HG03280 (cell line): ENCODE measurements at regions not wholly inside any gene's neighbourhood (a gene's known extent, or its start where the extent isn't known, plus 50 kb on each side); places are given as distances from the start of the nearest gene placed in this dataset.
A peak's percentile ranks its signal among the peaks of the same experiment; 100 is the strongest.

Source experiments
- ATAC-seq: cut with Tn5 transposase; IDR thresholded peaks from one replicate; pipeline ENCODE4 v1.9.1; 2021; ENCODE audit warnings: mild to moderate bottlenecking, moderate library complexity; ENCODE audit not compliant: unreplicated experiment

DNA sequence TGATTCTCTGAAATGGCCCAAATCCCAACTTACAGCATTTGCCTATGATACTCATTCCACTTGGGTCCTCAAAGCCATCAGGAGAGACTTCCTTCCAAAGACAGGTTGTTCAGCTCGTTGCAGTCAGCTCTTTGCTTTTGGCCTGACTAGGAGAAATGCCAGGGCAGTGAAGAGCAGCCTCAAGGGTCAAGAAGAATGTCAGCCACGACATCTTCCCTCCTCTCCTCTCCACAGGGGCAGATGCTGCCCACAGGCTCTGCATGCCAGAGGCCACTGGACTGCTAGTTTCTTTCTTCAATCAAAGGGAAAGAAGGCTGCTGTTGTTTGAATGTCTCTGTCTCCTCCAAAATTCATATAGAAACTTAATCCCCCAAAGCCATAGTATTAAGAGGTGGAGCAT, 201.7 kb upstream of the PFN2 start:
- no peak for ATAC-seq

DNA sequence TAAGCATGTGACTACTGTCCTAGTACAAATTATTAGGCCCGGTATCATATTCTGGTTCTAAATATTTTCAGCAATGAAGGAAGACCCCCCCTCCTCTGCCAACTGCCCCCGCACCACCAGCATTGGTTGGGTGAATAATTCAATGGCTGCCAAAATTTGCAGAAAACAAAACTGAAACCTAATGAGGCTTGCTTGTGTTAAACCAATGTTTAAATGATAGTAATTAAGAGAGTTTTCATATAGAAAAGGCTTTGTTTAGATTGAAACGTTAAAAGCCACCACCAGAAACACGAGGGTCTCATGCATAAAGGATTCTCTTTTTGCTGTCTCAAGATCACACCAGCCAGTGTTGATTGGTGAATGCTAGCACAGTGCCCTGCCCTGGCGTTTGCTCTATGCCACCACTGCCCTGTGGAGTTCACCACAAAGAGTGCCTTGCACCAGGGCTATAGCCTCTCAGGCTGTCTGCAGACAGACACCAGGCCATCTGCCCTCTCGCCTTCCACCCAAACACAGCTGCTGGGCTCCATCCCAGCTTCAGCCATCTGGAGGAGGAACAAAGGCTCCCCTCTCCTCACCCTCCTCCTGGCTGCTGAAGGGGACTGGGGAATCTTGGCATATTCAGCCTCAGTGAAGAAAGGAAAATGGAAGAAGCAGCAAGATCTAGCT, 200.3 kb upstream of the PFN2 start:
- ATAC-seq: no peak

DNA sequence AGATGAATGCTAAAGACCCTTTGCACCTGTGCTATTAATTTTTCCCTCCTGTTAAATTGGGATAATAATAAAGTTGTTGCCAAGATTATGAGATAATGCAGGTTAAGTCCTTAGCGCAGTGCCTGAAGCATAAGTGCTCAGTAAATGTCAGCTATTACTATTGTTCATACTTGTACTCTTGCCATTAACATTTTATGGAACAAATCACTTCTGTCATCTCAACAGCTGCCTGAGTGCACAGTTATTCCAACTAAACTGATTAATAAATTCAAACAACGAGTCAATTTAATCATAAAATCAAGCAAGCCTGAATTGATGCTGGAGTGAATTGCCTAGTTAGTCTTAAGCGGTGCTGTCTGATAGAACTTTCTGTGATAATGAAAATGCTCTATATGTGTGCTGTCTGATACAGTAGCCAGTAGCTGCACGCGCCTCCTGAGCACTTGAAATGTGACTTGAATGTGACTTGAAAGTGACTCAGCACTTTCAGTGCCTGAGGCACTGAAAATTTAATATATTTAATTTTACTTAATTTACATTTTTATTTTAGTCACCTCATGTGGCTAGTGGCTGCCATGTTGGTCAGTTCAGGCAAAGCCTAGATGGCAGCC, 198.7 kb upstream of the PFN2 start:
- no peak for ATAC-seq

DNA sequence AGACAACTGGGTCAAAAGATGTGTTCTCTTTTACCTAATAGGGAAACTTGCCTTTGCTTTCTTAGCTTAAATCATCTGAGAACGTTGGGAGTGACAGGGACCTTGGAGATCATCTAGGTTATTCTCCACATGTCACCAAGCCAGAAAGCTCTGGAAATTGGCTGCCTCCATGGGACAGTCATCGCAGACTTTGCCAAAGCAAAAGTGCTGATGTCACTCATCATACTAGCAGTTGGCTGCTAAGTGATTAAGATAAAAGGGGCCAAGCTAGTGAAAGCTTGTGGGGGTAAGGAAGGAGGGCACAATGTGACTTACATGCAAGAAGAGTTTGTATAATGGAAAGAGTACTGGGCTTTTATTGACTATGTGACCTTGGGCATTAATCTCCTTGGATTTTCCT, 198.0 kb upstream of the PFN2 start:
- no peak for ATAC-seq

DNA sequence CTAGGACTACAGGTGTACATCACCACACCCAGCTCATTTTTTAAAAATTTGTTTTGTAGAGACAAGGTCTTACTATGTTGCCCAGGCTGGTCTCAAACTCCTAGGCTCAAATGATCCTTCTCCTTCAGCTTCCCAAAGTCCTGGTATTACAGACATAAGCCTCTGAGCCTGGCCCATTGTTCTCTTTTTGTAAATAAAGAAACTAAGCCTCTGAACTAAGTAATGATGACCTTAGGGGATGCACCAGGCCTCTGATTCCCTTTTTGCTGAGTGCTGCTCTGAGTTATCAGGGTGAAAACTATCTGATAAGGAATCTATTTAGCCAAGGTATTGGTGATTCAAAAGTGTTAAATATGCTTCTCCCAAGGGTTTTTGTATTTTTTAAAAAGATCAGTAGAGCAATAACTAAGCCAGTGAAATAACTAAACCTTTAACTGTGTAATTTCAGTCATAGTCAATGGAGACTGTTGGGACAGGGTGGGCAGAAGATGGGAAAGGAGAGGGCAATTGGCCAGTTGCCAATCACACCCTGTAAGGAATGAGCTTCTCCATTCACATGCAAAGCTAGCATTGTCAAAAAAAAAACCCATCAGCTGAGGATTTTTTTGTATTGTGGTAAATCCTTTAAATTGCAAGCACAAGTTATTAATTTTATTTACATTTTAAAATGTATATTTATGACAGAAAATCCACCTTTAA, 194.8 kb upstream of the PFN2 start:
- no peak for ATAC-seq

DNA sequence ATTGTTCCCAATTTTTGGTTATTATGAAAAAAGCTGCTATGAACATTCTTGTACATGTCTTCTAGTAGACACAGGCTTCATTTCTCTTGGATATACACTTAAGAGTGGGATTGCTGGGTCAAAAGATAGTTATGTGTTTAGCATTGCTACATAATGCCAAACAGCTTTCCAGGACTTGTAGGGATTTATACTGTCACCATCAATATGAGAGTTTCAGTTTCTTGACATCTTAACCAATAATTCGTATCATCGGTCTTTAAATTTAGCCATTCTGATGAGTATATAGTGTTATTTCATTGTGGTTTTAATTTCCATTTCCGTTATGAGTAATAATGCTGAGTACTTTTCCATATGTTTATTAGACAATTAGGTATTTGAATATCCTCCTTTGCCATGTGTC, 190.3 kb upstream of the PFN2 start:
- no peak for ATAC-seq

DNA sequence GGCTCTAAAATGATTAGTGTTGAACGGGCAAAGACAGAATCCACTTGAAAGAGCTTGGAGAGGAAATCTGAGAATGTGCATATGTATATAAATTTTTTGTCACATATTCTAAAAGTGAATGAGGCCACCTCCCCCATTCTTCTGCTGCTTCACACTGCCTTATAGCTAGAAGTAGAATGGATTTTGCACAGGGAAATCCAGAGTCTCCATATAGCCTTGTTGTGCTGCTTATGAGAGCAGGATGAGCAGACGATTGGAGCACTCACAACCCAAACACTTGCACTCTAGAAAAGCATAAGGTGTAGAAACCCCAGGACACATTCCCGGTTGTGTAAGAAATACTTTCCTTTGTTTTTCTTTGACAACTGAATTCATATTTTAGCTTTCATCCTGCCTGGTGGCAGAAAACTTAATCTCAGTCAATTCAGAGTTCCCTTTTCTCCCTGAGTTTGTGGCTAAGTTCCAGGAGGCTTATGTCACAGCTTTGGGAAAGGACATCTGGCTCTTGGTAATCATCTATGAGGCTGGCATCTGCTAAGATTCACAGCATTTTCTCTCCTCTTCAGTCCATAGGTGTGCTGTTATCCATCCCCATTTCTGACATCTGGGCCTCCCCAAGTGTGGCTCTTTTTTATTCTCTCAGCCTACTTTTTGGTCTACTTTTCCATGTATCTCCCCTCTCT, 188.4 kb upstream of the PFN2 start:
- no peak for ATAC-seq

DNA sequence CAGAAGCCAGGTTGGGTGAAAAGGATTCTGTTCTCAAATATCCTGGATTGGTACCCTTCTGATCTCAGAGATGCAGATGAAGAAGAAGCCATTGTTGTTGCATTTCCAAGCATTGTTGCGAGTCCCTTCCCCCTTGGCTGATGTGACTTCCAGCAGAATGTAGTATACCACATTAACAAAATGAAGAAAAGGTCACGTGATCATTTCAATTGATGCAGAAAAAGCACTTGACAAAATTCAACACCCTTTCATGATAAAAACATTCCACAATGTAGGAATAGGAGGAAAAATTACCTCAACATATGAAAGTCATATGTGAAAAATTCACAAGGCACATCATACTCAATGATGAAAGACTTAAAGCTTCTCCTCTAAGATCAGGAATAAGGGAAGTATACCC, 181.9 kb upstream of the PFN2 start:
- no peak for ATAC-seq

DNA sequence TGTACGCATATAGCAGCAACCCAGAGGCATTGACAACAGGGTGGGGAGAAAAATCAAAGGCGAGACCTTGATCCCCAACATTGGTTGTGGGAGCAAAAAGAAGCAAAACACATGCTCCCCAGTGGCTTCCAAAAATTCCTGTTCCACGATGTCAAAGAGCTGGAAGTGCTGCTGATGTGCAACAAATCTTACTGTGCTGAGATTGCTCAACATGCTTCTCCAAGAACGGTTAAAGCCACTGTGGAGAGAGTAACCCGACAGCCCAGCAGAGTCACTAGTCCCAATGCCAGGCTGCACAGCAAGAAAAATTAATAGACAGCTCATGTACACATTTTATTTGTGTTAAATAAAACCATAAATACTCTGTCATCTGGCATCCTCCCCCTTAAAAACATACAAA, 179.9 kb upstream of the PFN2 start:
- no peak for ATAC-seq

DNA sequence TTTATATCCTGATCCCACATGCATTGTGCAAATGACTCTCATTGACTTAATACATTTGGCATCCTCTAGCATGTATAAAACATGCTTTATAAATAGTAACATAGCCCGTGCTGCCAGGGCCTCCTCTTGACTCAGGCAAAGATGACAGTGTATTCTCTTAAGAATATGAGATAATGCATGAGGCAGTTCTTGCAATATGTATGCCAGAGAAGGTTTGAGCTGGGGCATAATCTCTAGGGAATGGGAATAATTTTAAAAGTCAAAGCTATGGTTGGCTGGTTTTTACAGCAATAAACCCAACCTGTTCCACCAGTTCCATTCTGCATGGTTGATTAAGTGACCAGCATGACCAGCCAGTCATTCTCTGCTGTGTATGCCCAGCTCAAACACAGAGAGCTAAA, 179.0 kb upstream of the PFN2 start:
- ATAC-seq: no peak

DNA sequence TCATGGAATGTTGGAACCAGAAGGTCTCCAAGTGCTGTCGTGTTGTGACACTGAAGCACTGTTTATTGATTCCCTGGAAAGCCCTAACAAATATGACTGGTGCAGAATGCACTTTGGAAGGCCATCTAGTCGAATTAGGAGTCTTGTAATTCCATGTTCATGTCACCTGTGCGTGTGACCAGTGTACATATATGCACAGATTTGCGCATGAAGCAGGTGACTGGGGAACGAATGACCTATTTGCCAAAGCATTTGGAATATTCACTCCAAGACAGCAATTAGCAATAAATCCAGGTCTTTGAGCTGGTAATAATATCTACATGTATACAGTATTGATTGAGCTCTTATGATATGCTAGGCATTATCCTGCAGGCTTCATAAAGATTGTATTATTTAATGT, 177.5 kb upstream of the PFN2 start:
- no peak for ATAC-seq

DNA sequence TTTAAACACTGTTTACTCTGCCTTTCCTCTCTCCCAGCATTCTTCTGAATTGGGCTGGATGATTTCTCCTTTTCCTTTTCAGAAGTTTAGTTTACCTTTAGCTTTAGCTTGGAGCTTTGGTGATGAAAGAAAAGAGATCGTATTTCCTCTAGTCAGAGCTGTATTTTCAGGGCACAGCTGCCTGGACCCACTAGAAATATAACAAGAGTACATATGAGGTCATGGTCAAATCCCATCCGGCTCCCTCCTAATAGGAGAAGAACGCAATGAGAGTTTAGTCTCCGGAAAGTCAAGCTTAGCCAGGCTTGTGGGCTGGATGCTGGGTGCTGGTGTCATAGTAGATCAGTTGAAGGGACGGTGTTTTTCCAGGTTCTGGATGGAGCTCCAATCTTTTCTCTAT, 177.1 kb upstream of the PFN2 start:
- ATAC-seq: no peak

DNA sequence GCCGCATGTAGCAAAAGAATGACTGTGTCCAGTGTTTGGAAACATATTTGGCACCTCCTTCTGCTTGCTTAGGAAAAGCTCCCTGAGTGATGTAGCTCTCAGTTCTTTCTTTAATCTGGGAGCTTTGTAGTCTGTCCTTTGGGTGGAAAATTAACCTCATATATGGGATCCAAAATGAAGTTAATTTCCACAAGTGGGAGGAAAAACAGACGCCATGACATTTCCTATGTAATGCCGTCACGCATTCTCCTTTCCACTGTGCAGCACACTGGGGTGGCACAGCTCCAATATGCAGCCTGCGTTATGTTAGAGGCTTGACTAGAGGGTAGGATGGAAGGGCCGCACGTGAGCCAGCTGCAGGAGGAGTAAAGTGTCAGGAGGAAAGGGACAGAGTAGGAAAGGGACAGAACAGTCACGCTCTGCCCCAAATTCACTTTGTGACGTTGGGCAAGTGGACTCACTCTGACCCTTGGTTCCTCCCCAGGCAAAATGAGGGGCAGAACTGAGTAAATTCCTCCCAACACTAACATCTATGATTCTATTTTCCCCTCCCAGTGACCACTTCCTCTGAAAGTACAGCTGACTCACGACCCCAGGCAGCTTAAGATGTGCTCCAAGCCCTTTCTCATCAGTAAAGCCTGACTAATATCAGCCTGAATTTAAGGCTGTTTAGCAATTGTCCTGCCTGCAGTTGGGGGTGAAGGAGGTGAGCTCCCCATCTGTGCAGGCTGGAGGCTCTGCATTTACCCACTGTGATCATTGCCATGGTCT, 176.5 kb upstream of the PFN2 start:
- ATAC-seq: peak; percentile 59

DNA sequence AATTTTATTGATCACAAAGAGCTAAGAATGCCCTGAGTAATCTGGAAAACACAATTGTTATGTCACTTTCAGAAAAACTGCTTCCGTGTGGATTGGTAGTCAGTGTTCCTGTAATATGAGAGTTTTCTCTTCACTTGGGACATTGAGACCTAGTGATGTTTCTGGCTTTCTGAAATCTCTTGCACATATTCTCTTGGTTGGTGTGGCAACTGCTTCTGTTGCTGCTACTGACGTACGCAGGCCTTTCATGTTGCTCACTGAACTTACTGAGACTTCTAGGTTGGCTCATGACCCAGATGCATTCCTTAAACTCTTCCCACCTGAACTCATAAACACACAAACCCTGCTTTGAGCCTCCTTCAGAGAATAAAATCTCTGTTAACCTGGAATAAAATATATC, 175.0 kb upstream of the PFN2 start:
- ATAC-seq: no peak

DNA sequence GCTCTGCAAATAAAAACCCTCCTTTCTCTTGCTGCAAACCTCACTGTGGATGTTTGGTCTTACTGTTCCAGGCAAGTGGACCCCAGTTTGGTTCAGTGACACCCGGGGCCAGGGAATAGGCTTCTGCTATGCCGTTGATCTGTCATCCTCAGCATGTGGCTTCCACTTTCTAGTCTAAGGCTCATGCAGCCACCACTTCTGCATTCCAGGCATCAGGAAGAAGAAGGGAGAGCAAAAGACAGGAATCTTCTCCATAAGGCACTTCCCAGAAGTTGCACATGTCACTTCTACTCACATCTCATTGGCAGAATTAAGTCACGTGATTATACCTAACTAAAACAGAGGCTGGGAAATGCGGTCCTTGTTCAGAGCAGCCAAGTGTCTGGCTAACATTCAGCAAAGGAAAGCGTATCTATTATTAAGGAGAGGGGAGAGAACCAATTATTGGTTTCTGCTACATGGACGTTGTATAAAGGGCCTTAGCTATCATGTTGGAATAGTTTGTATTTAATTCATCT, 173.6 kb upstream of the PFN2 start:
- ATAC-seq: no peak

DNA sequence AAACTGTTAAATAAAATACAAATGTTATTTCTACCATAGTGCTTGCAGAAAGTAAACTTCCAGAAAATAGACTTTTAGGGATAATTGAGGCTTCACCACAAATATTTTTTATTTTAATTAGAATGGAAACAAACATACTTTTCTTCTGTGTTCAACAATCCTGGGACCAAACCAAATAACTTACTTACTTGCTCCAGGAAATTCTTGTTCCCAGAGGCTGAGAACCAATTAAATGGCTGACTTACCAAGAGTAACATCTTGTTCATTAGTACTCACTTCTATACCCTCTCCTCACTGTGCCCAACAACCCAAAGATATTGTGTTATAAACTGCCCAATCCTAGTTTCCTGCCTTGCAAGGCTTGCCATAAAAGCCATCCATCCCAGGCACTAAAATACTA, 172.2 kb upstream of the PFN2 start:
- no peak for ATAC-seq

DNA sequence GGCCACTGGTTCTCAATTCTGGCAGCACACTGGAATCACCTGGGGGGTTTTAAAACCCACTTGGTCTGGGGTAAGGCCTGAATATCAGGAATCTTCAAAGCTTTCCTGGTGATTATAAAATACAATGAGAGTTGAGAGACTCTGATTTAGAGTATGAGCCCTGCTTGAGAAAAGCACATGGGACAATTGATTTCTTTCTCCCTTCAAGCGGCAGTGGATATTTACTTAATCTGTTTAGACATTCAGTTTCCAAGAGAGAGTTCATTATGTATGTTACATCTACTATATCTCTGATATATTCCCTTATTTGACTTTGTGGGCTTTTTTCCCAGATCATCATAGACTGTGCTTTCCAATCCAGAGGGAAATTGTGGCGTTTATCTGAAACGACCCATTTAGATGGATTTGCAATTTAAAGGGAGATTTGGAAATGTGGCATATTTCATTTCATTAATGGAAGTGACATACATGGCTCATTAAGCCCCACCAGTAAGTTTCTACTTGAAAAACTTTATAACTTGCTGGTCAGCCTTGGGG, 171.2 kb upstream of the PFN2 start:
- no peak for ATAC-seq

DNA sequence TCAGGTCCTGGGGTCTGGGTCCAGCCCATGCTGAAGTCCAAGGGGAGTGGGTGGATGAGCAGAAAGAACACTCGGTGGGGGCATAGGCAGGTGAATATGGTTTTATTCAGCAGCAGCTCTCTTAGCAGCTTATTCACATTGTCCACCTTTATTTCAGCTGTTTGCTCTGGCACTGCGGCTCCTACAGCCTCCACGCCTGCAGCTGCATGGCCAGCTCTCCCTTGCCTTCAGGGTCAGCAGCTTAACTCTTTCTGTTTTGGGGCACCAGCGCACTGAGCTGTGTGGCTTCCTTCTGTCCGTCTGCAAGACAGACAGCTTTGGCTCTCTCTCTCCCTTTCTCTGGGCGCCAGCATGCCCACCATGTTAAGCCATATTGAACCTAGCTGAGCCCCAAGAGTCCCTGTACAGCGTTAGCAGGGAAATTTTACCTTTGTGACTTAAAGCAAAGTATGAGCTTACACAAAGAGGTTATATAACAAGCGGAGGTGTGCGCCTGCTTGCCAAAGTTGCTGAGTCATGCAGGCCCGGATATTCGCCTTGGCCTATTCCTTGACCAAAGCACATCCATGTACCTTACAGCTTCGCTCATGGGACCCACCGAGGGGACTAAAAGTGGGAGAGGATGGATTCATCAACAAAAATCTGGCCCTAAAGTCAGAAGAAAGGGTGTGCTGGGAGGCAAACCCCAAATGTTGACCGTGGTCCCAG, 170.1 kb upstream of the PFN2 start:
- no peak for ATAC-seq

DNA sequence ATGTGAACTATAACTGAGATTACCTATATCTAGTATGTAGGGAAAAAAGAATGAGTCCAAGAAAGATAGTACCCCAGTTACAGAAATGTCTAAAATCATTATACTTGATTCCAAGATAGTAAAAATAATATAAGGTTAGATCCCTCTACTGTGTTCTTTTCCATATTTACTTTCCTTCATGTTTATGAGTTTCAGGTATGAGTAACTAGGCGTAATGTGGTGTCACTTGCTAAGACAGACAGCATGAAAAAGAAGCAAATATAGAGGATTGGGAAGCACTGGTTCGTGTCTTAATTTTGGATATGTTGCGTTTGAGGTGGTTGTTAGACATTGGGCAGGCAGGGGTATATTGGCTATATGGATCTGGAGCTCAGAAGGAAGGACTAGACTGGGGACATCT, 168.1 kb upstream of the PFN2 start:
- ATAC-seq: no peak

DNA sequence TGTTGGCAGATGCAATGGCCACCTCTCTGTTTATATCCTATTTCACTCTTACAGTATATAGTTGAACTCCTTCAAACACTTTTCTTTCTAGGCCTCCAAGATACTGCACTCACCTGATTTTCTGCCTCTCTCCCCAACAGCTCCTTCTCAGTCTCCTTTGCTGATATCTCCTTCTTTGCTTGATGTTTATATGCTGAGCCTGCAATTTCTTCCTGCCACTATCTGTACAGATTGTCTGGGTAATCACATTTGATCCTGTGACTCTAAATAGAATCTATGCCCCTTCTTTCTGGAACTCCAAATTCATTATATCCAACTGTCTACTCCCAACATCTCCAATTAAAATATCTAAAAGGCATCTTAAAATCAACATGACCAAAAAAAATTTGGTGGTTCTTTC, 165.5 kb upstream of the PFN2 start:
- ATAC-seq: no peak
